Neuronal stem cell (in vitro differentiated cells): ENCODE measurements at regions not wholly inside any gene's neighbourhood (a gene's known extent, or its start where the extent isn't known, plus 50 kb on each side); places are given as distances from the start of the nearest gene placed in this dataset.

ENCODE experiments used
- DNase-seq: peaks from one replicate; pipeline ENCODE4 v3.0.0-alpha.2; 2013; ENCODE audit warnings: low spot score
- H2AFZ ChIP-seq: one replicate; pipeline ENCODE4 v1.6.1; 2013; ENCODE audit warnings: mild to moderate bottlenecking, low read length, inconsistent platforms
- H2AK5ac ChIP-seq: 2 replicates; pipeline ENCODE4 v1.6.1; 2013; ENCODE audit warnings: low read depth, mild to moderate bottlenecking, inconsistent platforms, low read length, moderate library complexity, mixed read lengths
- H2BK120ac ChIP-seq: 2 replicates; pipeline ENCODE4 v1.6.1; 2013; ENCODE audit warnings: low read depth, mild to moderate bottlenecking, inconsistent platforms, low read length, moderate library complexity, mixed read lengths
- H2BK12ac ChIP-seq: one replicate; pipeline ENCODE4 v1.6.1; 2013; ENCODE audit warnings: low read length, inconsistent platforms
- H2BK15ac ChIP-seq: 2 replicates; pipeline ENCODE4 v1.6.1; 2013; ENCODE audit warnings: mild to moderate bottlenecking, low read length, inconsistent platforms, mixed read lengths
- H2BK5ac ChIP-seq: one replicate; pipeline ENCODE4 v1.6.1; 2013; ENCODE audit warnings: inconsistent platforms, mild to moderate bottlenecking, low read length, moderate library complexity
- H3K14ac ChIP-seq: one replicate; pipeline ENCODE4 v1.6.1; 2013; ENCODE audit warnings: low read length, inconsistent platforms
- H3K18ac ChIP-seq: 2 replicates; pipeline ENCODE4 v1.6.1; 2013; ENCODE audit warnings: low read length, inconsistent platforms
- H3K23ac ChIP-seq: 2 replicates; pipeline ENCODE4 v1.6.1; 2013; ENCODE audit warnings: low read depth, mild to moderate bottlenecking, mixed read lengths, low read length, inconsistent platforms; ENCODE audit not compliant: poor library complexity
- H3K27ac ChIP-seq: replicated peaks from 3 replicates; pipeline ENCODE4 v1.5.1; 2013; ENCODE audit warnings: low read length, inconsistent platforms
- H3K27me3 ChIP-seq, 3 experiments: 2 replicates each; pipeline ENCODE4 v1.6.1; 2013; ENCODE audit warnings: low read length in 3 of 3, mild to moderate bottlenecking in 2 of 3, inconsistent platforms in 1 of 3, low read depth in 1 of 3, mixed read lengths in 1 of 3, moderate library complexity in 1 of 3; ENCODE audit not compliant: control insufficient read depth in 3 of 3, insufficient read depth in 3 of 3
- H3K36me3 ChIP-seq, 2 donors: replicated peaks in 1 of 2; 2 replicates each; pipeline ENCODE4 v1.6.1; 2013; ENCODE audit warnings: low read length in 2 of 2; ENCODE audit not compliant: control insufficient read depth in 2 of 2, insufficient read depth in 2 of 2
- H3K4ac ChIP-seq: 2 replicates; pipeline ENCODE4 v1.6.1; 2013; ENCODE audit warnings: inconsistent platforms, mild to moderate bottlenecking, low read length, moderate library complexity
- H3K4me1 ChIP-seq, 2 donors: 1 replicate in 1 of 2; 2 replicates in 1 of 2; pipeline ENCODE4 v1.6.1; 2013; ENCODE audit warnings: low read length in 2 of 2, low read depth in 1 of 2; ENCODE audit not compliant: control insufficient read depth in 2 of 2, insufficient read depth in 1 of 2
- H3K4me2 ChIP-seq: one replicate; pipeline ENCODE4 v1.6.1; 2013; ENCODE audit warnings: mild to moderate bottlenecking, low read length, inconsistent platforms; ENCODE audit not compliant: insufficient read depth, poor library complexity, severe bottlenecking
- H3K4me3 ChIP-seq, 2 donors: 2 replicates each; pipeline ENCODE4 v1.5.1; 2013; ENCODE audit warnings: low read length in 2 of 2, mild to moderate bottlenecking in 2 of 2, inconsistent platforms in 1 of 2, moderate library complexity in 1 of 2
- H3K79me1 ChIP-seq: one replicate; pipeline ENCODE4 v1.6.1; 2013; ENCODE audit warnings: low read depth, mild to moderate bottlenecking, inconsistent platforms, low read length, moderate library complexity
- H3K9ac ChIP-seq: one replicate; pipeline ENCODE4 v1.6.1; 2013; ENCODE audit warnings: mild to moderate bottlenecking, low read depth, low read length, inconsistent platforms; ENCODE audit not compliant: poor library complexity
- H3K9me3 ChIP-seq, 2 donors: replicated peaks in 1 of 2; 2 replicates each; pipeline versions ENCODE3 to v1.6.1; 2013; ENCODE audit warnings: low read length in 2 of 2, mild to moderate bottlenecking in 2 of 2, inconsistent platforms in 1 of 2, low read depth in 1 of 2, mixed read lengths in 1 of 2, moderate library complexity in 1 of 2; ENCODE audit not compliant: control insufficient read depth in 2 of 2, insufficient read depth in 1 of 2
- H4K8ac ChIP-seq: one replicate; pipeline ENCODE4 v1.6.1; 2013; ENCODE audit warnings: low read depth, mild to moderate bottlenecking, inconsistent platforms, low read length, moderate library complexity
- H4K91ac ChIP-seq: one replicate; pipeline ENCODE4 v1.6.1; 2013; ENCODE audit warnings: low read length, low read depth, mild to moderate bottlenecking, inconsistent platforms; ENCODE audit not compliant: poor library complexity
- WGBS, 2 donors: extraction: QIAGEN DNeasy Blood & Tissue Kit; methylation state at CpG; one replicate each; pipeline ENCODE4 v1.1.7; 2013; ENCODE audit warnings: missing lambda C conversion rate in 2 of 2, mixed read lengths in 1 of 2; ENCODE audit not compliant: insufficient read length in 2 of 2, insufficient replicate concordance in 1 of 2; ENCODE audit errors: extremely low coverage in 2 of 2; 5-methylcytosine and 5-hydroxymethylcytosine counted together

- Histone ChIP-seq H3K36me3 (no peaks in the 10 kb centered on the region), H3K4me3 (no peak overlapping the region), H3K79me1 (no peaks in the 10 kb centered on the region), H3K4me1 (peaks cover 20 to 24% of the 10 kb centered on the region in 2 donors), H2BK120ac (no peak overlapping the region), H3K4me2 (no peak overlapping the region), H3K4ac (no peak overlapping the region), H2BK15ac (no peak overlapping the region), H2AFZ (peak overlapping the region; percentile 39), H4K91ac (no peak overlapping the region), H3K9ac (no peak overlapping the region), H4K8ac (no peak overlapping the region), H2BK12ac (no peak overlapping the region), H3K23ac (no peak overlapping the region), H2AK5ac (no peak overlapping the region), H3K27me3 (no peaks in the 10 kb centered on the region), H3K27ac (no peak overlapping the region), H3K18ac (no peak overlapping the region), H3K9me3 (no peaks in the 10 kb centered on the region), H2BK5ac (no peak overlapping the region), H3K14ac (no peak overlapping the region)
- no peak for DNase-seq
- no CpG with 5 or more reads among the region's 6 CpGs for WGBS, 2 donors
Measured at GRCh38 chr2:144583381-144583729, 63.4 kb upstream of the ZEB2 start.

- Histone ChIP-seq H3K27ac (peak overlapping the region; percentile 28), H3K27me3 (no peaks in the 10 kb centered on the region)
- no CpG with 5 or more reads among the region's 12 CpGs for WGBS, 2 donors
Measured at GRCh38 chr2:144582651-144583380, 62.9 kb upstream of the ZEB2 start.

GRCh38 chr2:144580521-144581161 lies 60.7 kb upstream of the ZEB2 start:
- H3K4me3 ChIP-seq = no peak overlapping the region
- peak; percentile 61 for DNase-seq
- H2BK5ac ChIP-seq = no peak overlapping the region
- H2AFZ ChIP-seq = no peak overlapping the region
- no peak overlapping the region for H3K9ac ChIP-seq
- peaks cover 0 to 2% of the 10 kb centered on the region in 2 donors for H3K9me3 ChIP-seq
- H2BK120ac ChIP-seq = no peak overlapping the region
- WGBS, 2 donors = no CpG with 5 or more reads among the region's 4 CpGs
- H3K14ac ChIP-seq = no peak overlapping the region
- H2AK5ac ChIP-seq = no peak overlapping the region
- no peak overlapping the region for H3K23ac ChIP-seq
- H3K79me1 ChIP-seq = no peaks in the 10 kb centered on the region
- no peak overlapping the region for H4K91ac ChIP-seq
- no peak overlapping the region for H4K8ac ChIP-seq
- no peak overlapping the region for H2BK15ac ChIP-seq
- no peak overlapping the region for H3K4me2 ChIP-seq
- peaks cover 20 to 24% of the 10 kb centered on the region in 2 donors for H3K4me1 ChIP-seq
- H3K27ac ChIP-seq = peak overlapping the region; percentile 55
- H3K18ac ChIP-seq = no peak overlapping the region
- H3K4ac ChIP-seq = no peak overlapping the region
- no peak overlapping the region for H2BK12ac ChIP-seq
- no peaks in the 10 kb centered on the region for H3K36me3 ChIP-seq
- H3K27me3 ChIP-seq = no peaks in the 10 kb centered on the region

More at GRCh38 chr2:144582651-144583380, 62.9 kb upstream of the ZEB2 start:
- Histone ChIP-seq H2AFZ (peak overlapping the region; percentile 39), H2BK15ac (peak overlapping the region; percentile 5), H2BK120ac (no peak overlapping the region), H3K4me3 (no peak overlapping the region), H3K9ac (no peak overlapping the region), H4K91ac (no peak overlapping the region), H3K23ac (no peak overlapping the region), H3K4me1 (peaks cover 20 to 24% of the 10 kb centered on the region in 2 donors), H3K4me2 (no peak overlapping the region), H3K79me1 (no peaks in the 10 kb centered on the region), H3K9me3 (no peaks in the 10 kb centered on the region), H3K18ac (peak overlapping the region; percentile 55), H4K8ac (no peak overlapping the region), H2AK5ac (no peak overlapping the region), H3K4ac (no peak overlapping the region), H3K14ac (no peak overlapping the region), H3K36me3 (no peaks in the 10 kb centered on the region), H2BK12ac (no peak overlapping the region), H2BK5ac (no peak overlapping the region)
- no peak for DNase-seq

- no CpG with 5 or more reads among the region's 4 CpGs for WGBS, 2 donors
- no peak for DNase-seq
- no peak overlapping the region for H2BK15ac ChIP-seq
Measured at GRCh38 chr2:144579556-144579955, 59.6 kb upstream of the ZEB2 start.

More at GRCh38 chr2:144579556-144579955, 59.6 kb upstream of the ZEB2 start:
- Histone ChIP-seq H2AK5ac (no peak overlapping the region), H3K36me3 (no peaks in the 10 kb centered on the region), H3K9me3 (peaks cover 0 to 2% of the 10 kb centered on the region in 2 donors), H4K8ac (no peak overlapping the region), H3K14ac (no peak overlapping the region), H3K18ac (no peak overlapping the region), H2BK5ac (no peak overlapping the region), H3K23ac (no peak overlapping the region), H3K27ac (peak overlapping the region; percentile 69), H3K27me3 (no peaks in the 10 kb centered on the region), H2BK120ac (no peak overlapping the region), H2AFZ (no peak overlapping the region), H3K4me3 (no peak overlapping the region), H4K91ac (no peak overlapping the region), H3K79me1 (no peaks in the 10 kb centered on the region), H2BK12ac (no peak overlapping the region), H3K4ac (no peak overlapping the region), H3K4me1 (peaks cover 20 to 24% of the 10 kb centered on the region in 2 donors), H3K9ac (no peak overlapping the region), H3K4me2 (no peak overlapping the region)
